IMR-90 (cell line): ENCODE measurements at regions not wholly inside any gene's neighbourhood (a gene's known extent, or its start where the extent isn't known, plus 50 kb on each side); places are given as distances from the start of the nearest gene placed in this dataset.

ENCODE experiments used
- ATAC-seq: fragments of 200-7000 bp; cut with Tn5 transposase; 2 replicates; pipeline ENCODE4 v1.9.1; 2020; ENCODE audit warnings: low read depth, mild to moderate bottlenecking, moderate library complexity
- BruUV-seq: library from RNA; stranded (reverse); fragments of 400-500 nt; replicated peaks from 2 replicates; lab custom pipeline; 2021; lab: Mats Ljungman, UMichigan
- CTCF ChIA-PET: fragments of 300-600 bp; formaldehyde crosslinking; extraction: SDS; loops from one replicate; lab custom pipeline; 2021; ENCODE audit warnings: antibody characterized with exemption; lab: Yijun Ruan, JAX
- POLR2A ChIA-PET: fragments of 300-600 bp; sonication (Branson Sonifier 250); formaldehyde crosslinking; loops from one replicate; lab custom pipeline; 2022; ENCODE audit warnings: antibody characterized with exemption; ENCODE audit not compliant: unreplicated experiment; lab: Charles Lee
- DNase-seq: peaks from one replicate; pipeline ENCODE4 v3.0.0; 2013
- H2AFZ ChIP-seq: replicated peaks from 2 replicates; pipeline ENCODE3; 2013; ENCODE audit warnings: low read length, mild to moderate bottlenecking; ENCODE audit not compliant: poor library complexity
- H2AK5ac ChIP-seq: 2 replicates; pipeline ENCODE4 v1.6.1; 2013; ENCODE audit warnings: low read depth, low read length, inconsistent platforms
- H2AK9ac ChIP-seq: replicated peaks from 2 replicates; pipeline ENCODE3; 2013; ENCODE audit warnings: mild to moderate bottlenecking, low read depth, low read length, moderate library complexity; ENCODE audit not compliant: poor library complexity
- H2BK120ac ChIP-seq: 2 replicates; pipeline ENCODE4 v1.6.1; 2013; ENCODE audit warnings: low read depth, low read length, inconsistent platforms
- H2BK15ac ChIP-seq: 3 replicates; pipeline ENCODE4 v1.6.1; 2013; ENCODE audit warnings: low read depth, low read length, inconsistent platforms
- H2BK20ac ChIP-seq: 2 replicates; pipeline ENCODE4 v1.6.1; 2013; ENCODE audit warnings: low read depth, mild to moderate bottlenecking, inconsistent platforms, low read length, moderate library complexity
- H2BK5ac ChIP-seq: 2 replicates; pipeline ENCODE4 v1.6.1; 2013; ENCODE audit warnings: mild to moderate bottlenecking, low read depth, low read length, inconsistent platforms; ENCODE audit not compliant: poor library complexity, severe bottlenecking
- H3K14ac ChIP-seq: replicated peaks from 2 replicates; pipeline ENCODE4 v1.6.1; 2013; ENCODE audit warnings: low read depth, low read length, inconsistent platforms
- H3K18ac ChIP-seq: 2 replicates; pipeline ENCODE4 v1.6.1; 2013; ENCODE audit warnings: low read depth, low read length, control low read depth
- H3K23ac ChIP-seq: 2 replicates; pipeline ENCODE4 v1.6.1; 2013; ENCODE audit warnings: low read depth, low read length, inconsistent platforms
- H3K27ac ChIP-seq: 2 replicates; pipeline ENCODE4 v1.5.1; 2013; ENCODE audit warnings: mild to moderate bottlenecking, control low read depth, low read length; ENCODE audit not compliant: insufficient read depth
- H3K27me3 ChIP-seq: 2 replicates; pipeline ENCODE4 v1.6.1; 2013; ENCODE audit warnings: low read length; ENCODE audit not compliant: control insufficient read depth, insufficient read depth
- H3K36me3 ChIP-seq: 2 replicates; pipeline ENCODE4 v1.6.1; 2013; ENCODE audit warnings: low read length, mixed read lengths; ENCODE audit not compliant: control insufficient read depth, insufficient read depth
- H3K4ac ChIP-seq: 2 replicates; pipeline ENCODE4 v1.6.1; 2013; ENCODE audit warnings: low read depth, low read length, inconsistent platforms
- H3K4me1 ChIP-seq: 2 replicates; pipeline ENCODE4 v1.6.1; 2013; ENCODE audit warnings: low read length, mixed read lengths; ENCODE audit not compliant: control insufficient read depth, insufficient read depth
- H3K4me2 ChIP-seq: 2 replicates; pipeline ENCODE4 v1.6.1; 2013; ENCODE audit warnings: low read depth, mild to moderate bottlenecking, control low read depth, low read length, moderate library complexity
- H3K4me3 ChIP-seq: 2 replicates; pipeline ENCODE4 v1.5.1; 2013; ENCODE audit warnings: low read depth, mild to moderate bottlenecking, control low read depth, low read length, moderate library complexity; ENCODE audit not compliant: insufficient read depth
- H3K56ac ChIP-seq: 2 replicates; pipeline ENCODE4 v1.6.1; 2013; ENCODE audit warnings: low read length, inconsistent platforms; ENCODE audit not compliant: insufficient read depth; ENCODE audit errors: extremely low read depth
- H3K79me1 ChIP-seq, 2 experiments: 2 replicates each; pipeline ENCODE4 v1.6.1; 2013; ENCODE audit warnings: low read length in 2 of 2, inconsistent platforms in 1 of 2, low read depth in 1 of 2
- H3K9ac ChIP-seq: 2 replicates; pipeline ENCODE4 v1.6.1; 2013; ENCODE audit warnings: low read depth, low read length, control low read depth
- H3K9me1 ChIP-seq: 2 replicates; pipeline ENCODE4 v1.6.1; 2013; ENCODE audit warnings: low read length, inconsistent platforms; ENCODE audit not compliant: insufficient read depth
- H3K9me3 ChIP-seq: 2 replicates; pipeline ENCODE4 v1.6.1; 2013; ENCODE audit warnings: low read length; ENCODE audit not compliant: control insufficient read depth, insufficient read depth
- H4K20me1 ChIP-seq: 2 replicates; pipeline ENCODE4 v1.6.1; 2013; ENCODE audit warnings: low read length, inconsistent platforms; ENCODE audit not compliant: insufficient read depth
- H4K5ac ChIP-seq: 2 replicates; pipeline ENCODE4 v1.6.1; 2013; ENCODE audit warnings: mild to moderate bottlenecking, low read depth, low read length, control low read depth
- H4K8ac ChIP-seq, 2 experiments: 2 replicates each; pipeline ENCODE4 v1.6.1; 2013; ENCODE audit warnings: low read depth in 2 of 2, low read length in 2 of 2, control low read depth in 1 of 2, inconsistent platforms in 1 of 2
- H4K91ac ChIP-seq: 2 replicates; pipeline ENCODE4 v1.6.1; 2013; ENCODE audit warnings: low read depth, low read length, inconsistent platforms; ENCODE audit not compliant: insufficient read depth
- CEBPB ChIP-seq: IDR thresholded peaks from 2 replicates; pipeline ENCODE4 v1.6.1; 2012; ENCODE audit warnings: low read depth, low read length, improper control_type of control experiment
- CHD1 ChIP-seq: IDR thresholded peaks from 2 replicates; pipeline ENCODE4 v1.6.1; 2012; ENCODE audit warnings: low read depth, low read length, improper control_type of control experiment
- CTCF ChIP-seq: conservative IDR thresholded peaks from 2 replicates; pipeline ENCODE4 v1.5.1; 2012; ENCODE audit warnings: mild to moderate bottlenecking, low read depth, low read length, improper control_type of control experiment
- ELK1 ChIP-seq: fragments of 150-350 bp; IDR thresholded peaks from 2 replicates; pipeline ENCODE4 v1.6.1; 2016; ENCODE audit warnings: low read depth, mild to moderate bottlenecking, low read length, moderate library complexity, borderline replicate concordance
- FOS ChIP-seq: fragments of 150-350 bp; IDR thresholded peaks from 2 replicates; pipeline ENCODE4 v1.6.1; 2016; ENCODE audit warnings: low read depth, low read length
- MAZ ChIP-seq: IDR thresholded peaks from 2 replicates; pipeline ENCODE4 v1.6.1; 2012; ENCODE audit warnings: low read depth, mild to moderate bottlenecking, low read length, improper control_type of control experiment, moderate library complexity, borderline replicate concordance
- MXI1 ChIP-seq: IDR thresholded peaks from 2 replicates; pipeline ENCODE4 v1.6.1; 2012; ENCODE audit warnings: low read depth, mild to moderate bottlenecking, low read length, moderate library complexity, borderline replicate concordance
- NFE2L2 ChIP-seq: fragments of 150-350 bp; IDR thresholded peaks from 2 replicates; pipeline ENCODE4 v1.6.1; 2016; ENCODE audit warnings: low read depth, mild to moderate bottlenecking, low read length
- POLR2A ChIP-seq: IDR thresholded peaks from 2 replicates; pipeline ENCODE4 v1.6.1; 2012; ENCODE audit warnings: mild to moderate bottlenecking, low read depth, low read length
- RAD21 ChIP-seq: IDR thresholded peaks from 2 replicates; pipeline ENCODE4 v1.6.1; 2012; ENCODE audit warnings: low read length, improper control_type of control experiment
- RCOR1 ChIP-seq: IDR thresholded peaks from 2 replicates; pipeline ENCODE4 v1.6.1; 2012; ENCODE audit warnings: mild to moderate bottlenecking, low read length, improper control_type of control experiment; ENCODE audit not compliant: insufficient replicate concordance
- RFX5 ChIP-seq: IDR thresholded peaks from 2 replicates; pipeline ENCODE4 v1.8.0; 2012; ENCODE audit warnings: low read depth, mild to moderate bottlenecking, low read length, moderate library complexity
- SMC3 ChIP-seq: fragments of 150-350 bp; IDR thresholded peaks from 2 replicates; pipeline ENCODE4 v1.6.1; 2016; ENCODE audit warnings: low read depth, mild to moderate bottlenecking, antibody characterized with exemption, low read length, moderate library complexity
- WGBS, 2 experiments: methylation state at CpG; one replicate each; pipeline versions ENCODE4 v1.1.5 to v1.1.7; 2013; ENCODE audit warnings: missing lambda C conversion rate in 2 of 2; ENCODE audit not compliant: insufficient read length in 1 of 2; ENCODE audit errors: extremely low coverage in 2 of 2; 5-methylcytosine and 5-hydroxymethylcytosine counted together
- dilution Hi-C: fragments of 300-500 bp; cut with HindIII; formaldehyde crosslinking; loops from one replicate; pipeline ENCODE4 v1.14.3; 2018; ENCODE audit warnings: low sequenced_read_pairs; ENCODE audit not compliant: unreplicated experiment
- in situ Hi-C: fragments of 300-500 bp; cut with MboI; formaldehyde crosslinking; loops from 3 replicates; pipeline ENCODE4 v1.14.3; 2019; ENCODE audit warnings: low sequenced_read_pairs, inconsistent platforms, mixed read lengths
- intact Hi-C: fragments of 100-400 bp; cut with micrococcal nuclease; formaldehyde crosslinking; loops from 2 replicates; pipeline ENCODE4 v1.10.0; 2022

- no peaks in the 10 kb centered on the region for H3K79me1 ChIP-seq
- H2AK5ac ChIP-seq, result no peak overlapping the region
- no peak overlapping the region for H4K8ac ChIP-seq
- no peak overlapping the region for H3K56ac ChIP-seq
- no peak overlapping the region for H2BK20ac ChIP-seq
- H2BK120ac ChIP-seq, result no peak overlapping the region
- H2BK5ac ChIP-seq, result no peak overlapping the region
- no CpG with 5 or more reads among the region's 4 CpGs for WGBS, 2 experiments
- BruUV-seq, result no TSS peak
- H2AK9ac ChIP-seq, result no peak overlapping the region
- no peak overlapping the region for H3K4ac ChIP-seq
- TF ChIP-seq SMC3 (no peak), FOS (no peak), RCOR1 (no peak), MXI1 (no peak), MAZ (no peak), NFE2L2 (no peak), RAD21 (no peak), CEBPB (no peak), CTCF (no peak), ELK1 (no peak), CHD1 (no peak), RFX5 (no peak), POLR2A (no peak)
- no peak overlapping the region for H3K14ac ChIP-seq
- no peaks in the 10 kb centered on the region for H3K4me1 ChIP-seq
- no peaks in the 10 kb centered on the region for H3K36me3 ChIP-seq
- no peak overlapping the region for H4K91ac ChIP-seq
- ChIA-PET CTCF (no interaction called here), POLR2A (no interaction called here)
- H3K9me3 ChIP-seq, result peaks cover 15% of the 10 kb centered on the region
- no peaks in the 10 kb centered on the region for H4K20me1 ChIP-seq
- no peak overlapping the region for H3K9ac ChIP-seq
- no peak overlapping the region for H3K4me2 ChIP-seq
- intact Hi-C loops (no loop called here), dilution Hi-C loops (no loop called here), in situ Hi-C loops (no loop called here)
- no peak for ATAC-seq
- H2AFZ ChIP-seq, result no peak overlapping the region
- H3K9me1 ChIP-seq, result no peaks in the 10 kb centered on the region
- no peaks in the 10 kb centered on the region for H3K27me3 ChIP-seq
- no peak overlapping the region for H3K18ac ChIP-seq
- H3K4me3 ChIP-seq, result no peak overlapping the region
- no peak overlapping the region for H3K27ac ChIP-seq
- H2BK15ac ChIP-seq, result no peak overlapping the region
- H3K23ac ChIP-seq, result no peak overlapping the region
- H4K5ac ChIP-seq, result no peak overlapping the region
- DNase-seq, result no peak
Observed at GRCh38 chr2:5236249-5236648, 455.9 kb upstream of the SOX11 start.
